ENCODE measurements at regions not wholly inside any gene's neighbourhood (a gene's known extent, or its start where the extent isn't known, plus 50 kb on each side); places are given as distances from the start of the nearest gene placed in this dataset.

DNA sequence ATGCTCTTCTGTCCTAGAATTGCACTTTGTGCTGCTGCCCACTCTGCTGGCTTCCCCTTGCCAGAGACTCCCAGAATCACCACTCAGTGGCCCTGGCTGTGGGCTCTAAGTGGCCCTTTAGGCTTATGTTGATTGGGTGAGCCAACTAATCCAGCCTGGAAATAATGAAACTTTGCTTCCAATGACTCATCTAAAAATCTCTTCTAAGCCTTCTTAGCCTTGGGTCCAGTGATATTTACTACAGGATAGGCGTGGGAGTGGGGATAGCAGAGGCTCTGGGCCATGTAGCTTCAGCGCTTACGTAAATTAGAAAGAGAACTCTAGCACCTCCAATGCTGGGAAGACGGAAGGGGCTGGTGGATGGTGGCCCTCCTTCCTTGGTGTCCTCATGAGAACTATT is 137.9 kb downstream of the TTC8 start:
- Histone ChIP-seq H4K20me1 (replicated peaks; ENCODE audit: control insufficient read depth, extremely low read depth, insufficient read depth, low read length) (no peaks in the 10 kb centered on the region), H3K9me1 (replicated peaks; ENCODE audit: control insufficient read depth, extremely low read depth, insufficient read depth, low read length) (no peaks in the 10 kb centered on the region), H3K27ac (ENCODE audit: insufficient read depth, low read depth, low read length) (no peak overlapping the region), H3K4me1 (ENCODE audit: control insufficient read depth, extremely low read depth, insufficient read depth, low read length) (no peaks in the 10 kb centered on the region), H3K4me3 (replicated peaks in 1 of 3; ENCODE audit: insufficient read depth in 1 of 3, low read depth in 1 of 3, low read length in 3 of 3) (no peak overlapping the region), H3K9me3 (replicated peaks; ENCODE audit: control insufficient read depth, insufficient read depth, low read length) (no peaks in the 10 kb centered on the region), H3K4me2 (ENCODE audit: insufficient read depth, low read length) (no peak overlapping the region), H3K36me3 (ENCODE audit: control insufficient read depth in 2 of 2, extremely low read depth in 1 of 2, insufficient read depth in 2 of 2, low read length in 2 of 2) (no peaks in the 10 kb centered on the region), H3K79me2 (ENCODE audit: control insufficient read depth, insufficient read depth, low read length) (no peaks in the 10 kb centered on the region), H2AFZ (ENCODE audit: low read depth, low read length) (no peak overlapping the region), H3K9ac (replicated peaks; ENCODE audit: extremely low read depth, insufficient read depth, low read length) (no peak overlapping the region), H3K27me3 (ENCODE audit: control insufficient read depth in 2 of 2, insufficient read depth in 2 of 2, low read length in 2 of 2) (no peaks in the 10 kb centered on the region)
- ChIA-PET CTCF (no interaction called here), POLR2A (no interaction called here)
- intact Hi-C loops (cut with micrococcal nuclease) (no loop called here), dilution Hi-C loops (cut with MboI; ENCODE audit: extremely low pct_ligation_motif_present, low sequenced_read_pairs) (no loop called here)
- FAIRE-seq = no peak
- BruUV-seq (replicated peaks) = no TSS peak
- TF ChIP-seq, protein P1, sequence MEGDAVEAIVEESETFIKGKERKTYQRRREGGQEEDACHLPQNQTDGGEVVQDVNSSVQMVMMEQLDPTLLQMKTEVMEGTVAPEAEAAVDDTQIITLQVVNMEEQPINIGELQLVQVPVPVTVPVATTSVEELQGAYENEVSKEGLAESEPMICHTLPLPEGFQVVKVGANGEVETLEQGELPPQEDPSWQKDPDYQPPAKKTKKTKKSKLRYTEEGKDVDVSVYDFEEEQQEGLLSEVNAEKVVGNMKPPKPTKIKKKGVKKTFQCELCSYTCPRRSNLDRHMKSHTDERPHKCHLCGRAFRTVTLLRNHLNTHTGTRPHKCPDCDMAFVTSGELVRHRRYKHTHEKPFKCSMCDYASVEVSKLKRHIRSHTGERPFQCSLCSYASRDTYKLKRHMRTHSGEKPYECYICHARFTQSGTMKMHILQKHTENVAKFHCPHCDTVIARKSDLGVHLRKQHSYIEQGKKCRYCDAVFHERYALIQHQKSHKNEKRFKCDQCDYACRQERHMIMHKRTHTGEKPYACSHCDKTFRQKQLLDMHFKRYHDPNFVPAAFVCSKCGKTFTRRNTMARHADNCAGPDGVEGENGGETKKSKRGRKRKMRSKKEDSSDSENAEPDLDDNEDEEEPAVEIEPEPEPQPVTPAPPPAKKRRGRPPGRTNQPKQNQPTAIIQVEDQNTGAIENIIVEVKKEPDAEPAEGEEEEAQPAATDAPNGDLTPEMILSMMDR (IDR thresholded peaks at IDR 0.05; ENCODE audit: extremely low read depth in 1 of 2, insufficient read depth in 1 of 2, low read depth in 1 of 2, low read length in 2 of 2) = no peak
- TF ChIP-seq MYC (IDR thresholded peaks at IDR 0.05; ENCODE audit: low read depth, low read length) (no peak), POLR2A (IDR thresholded peaks at IDR 0.05; ENCODE audit: low read depth, low read length) (no peak), JUN (IDR thresholded peaks at IDR 0.05; ENCODE audit: borderline replicate concordance, insufficient read depth, insufficient read length, low read depth) (no peak), GATA2 (IDR thresholded peaks at IDR 0.05; ENCODE audit: insufficient read depth, insufficient read length, low read depth, low read length) (no peak), POLR2AphosphoS5 (IDR thresholded peaks at IDR 0.05; ENCODE audit: insufficient read depth, low read depth, low read length) (no peak), EZH2 (IDR thresholded peaks at IDR 0.05; ENCODE audit: borderline replicate concordance, low read depth, low read length, severe bottlenecking) (no peak), FOS (IDR thresholded peaks at IDR 0.05; ENCODE audit: borderline replicate concordance, insufficient read depth, low read length) (no peak)
- TF ChIP-seq, protein P2, sequence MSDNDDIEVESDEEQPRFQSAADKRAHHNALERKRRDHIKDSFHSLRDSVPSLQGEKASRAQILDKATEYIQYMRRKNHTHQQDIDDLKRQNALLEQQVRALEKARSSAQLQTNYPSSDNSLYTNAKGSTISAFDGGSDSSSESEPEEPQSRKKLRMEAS (IDR thresholded peaks at IDR 0.05; ENCODE audit: insufficient read depth, insufficient read length) = no peak
- DNase-seq (ENCODE audit: low read depth, low spot score) = no peak

All from endothelial cell of umbilical vein (primary cell).